ENCODE measurements at regions not wholly inside any gene's neighbourhood (a gene's known extent, or its start where the extent isn't known, plus 50 kb on each side); places are given as distances from the start of the nearest gene placed in this dataset.

DNA sequence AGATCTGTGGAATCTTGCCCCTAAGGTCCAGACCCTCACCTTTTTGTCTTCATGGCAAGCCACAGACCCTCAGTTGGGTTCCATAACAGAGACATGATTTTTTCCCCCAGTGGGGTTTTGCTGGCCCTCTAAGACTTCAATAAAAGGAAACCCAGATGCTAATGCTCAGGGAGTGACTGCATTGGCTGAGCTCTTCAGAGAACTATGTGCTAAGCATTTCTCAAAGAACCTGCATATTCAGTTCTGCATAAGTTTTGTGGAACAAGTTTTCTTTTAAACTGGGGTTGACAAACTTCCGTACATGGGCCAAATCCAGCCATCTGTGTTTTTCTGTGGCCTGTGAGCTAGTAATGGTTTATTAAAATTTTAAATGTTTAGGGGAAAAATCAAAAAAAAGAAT, 159.8 kb upstream of the GDNF start:
- no peak for TF ChIP-seq EZH2 (IDR thresholded peaks at IDR 0.05; ENCODE audit: borderline replicate concordance, low read length)
- TF ChIP-seq, protein P1, sequence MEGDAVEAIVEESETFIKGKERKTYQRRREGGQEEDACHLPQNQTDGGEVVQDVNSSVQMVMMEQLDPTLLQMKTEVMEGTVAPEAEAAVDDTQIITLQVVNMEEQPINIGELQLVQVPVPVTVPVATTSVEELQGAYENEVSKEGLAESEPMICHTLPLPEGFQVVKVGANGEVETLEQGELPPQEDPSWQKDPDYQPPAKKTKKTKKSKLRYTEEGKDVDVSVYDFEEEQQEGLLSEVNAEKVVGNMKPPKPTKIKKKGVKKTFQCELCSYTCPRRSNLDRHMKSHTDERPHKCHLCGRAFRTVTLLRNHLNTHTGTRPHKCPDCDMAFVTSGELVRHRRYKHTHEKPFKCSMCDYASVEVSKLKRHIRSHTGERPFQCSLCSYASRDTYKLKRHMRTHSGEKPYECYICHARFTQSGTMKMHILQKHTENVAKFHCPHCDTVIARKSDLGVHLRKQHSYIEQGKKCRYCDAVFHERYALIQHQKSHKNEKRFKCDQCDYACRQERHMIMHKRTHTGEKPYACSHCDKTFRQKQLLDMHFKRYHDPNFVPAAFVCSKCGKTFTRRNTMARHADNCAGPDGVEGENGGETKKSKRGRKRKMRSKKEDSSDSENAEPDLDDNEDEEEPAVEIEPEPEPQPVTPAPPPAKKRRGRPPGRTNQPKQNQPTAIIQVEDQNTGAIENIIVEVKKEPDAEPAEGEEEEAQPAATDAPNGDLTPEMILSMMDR (IDR thresholded peaks at IDR 0.05; ENCODE audit: low read length): no peak
